MM.1S (cell line): ENCODE measurements at regions not wholly inside any gene's neighbourhood (a gene's known extent, or its start where the extent isn't known, plus 50 kb on each side); places are given as distances from the start of the nearest gene placed in this dataset.

Experiments
- DNase-seq: peaks from one replicate; pipeline ENCODE4 v3.0.0-alpha.2; 2015
- H2AFZ ChIP-seq: fragments of 300-600 bp; sonication (generic); 2 replicates; pipeline ENCODE4 v1.6.0; 2016; ENCODE audit warnings: antibody characterized with exemption, low read length
- H3F3A ChIP-seq: fragments of 300-600 bp; sonication (generic); 2 replicates; pipeline ENCODE4 v1.6.1; 2016; ENCODE audit warnings: mild to moderate bottlenecking, antibody characterized with exemption, low read length, moderate library complexity, mixed read lengths; ENCODE audit not compliant: insufficient read depth
- H3K27ac ChIP-seq: fragments of 300-600 bp; sonication (generic); 2 replicates; pipeline ENCODE4 v1.5.1; 2016; ENCODE audit warnings: mild to moderate bottlenecking, low read length
- H3K27me3 ChIP-seq: fragments of 300-600 bp; sonication (generic); replicated peaks from 2 replicates; pipeline ENCODE4 v1.6.0; 2016; ENCODE audit warnings: low read length; ENCODE audit not compliant: insufficient read depth
- H3K36me3 ChIP-seq: fragments of 300-600 bp; sonication (generic); replicated peaks from 2 replicates; pipeline ENCODE4 v1.6.1; 2016; ENCODE audit warnings: mild to moderate bottlenecking, low read length, mixed read lengths; ENCODE audit not compliant: insufficient read depth
- H3K4me1 ChIP-seq: fragments of 300-600 bp; sonication (generic); 2 replicates; pipeline ENCODE4 v1.6.1; 2016; ENCODE audit warnings: low read length, mixed read lengths
- H3K4me2 ChIP-seq: fragments of 300-600 bp; sonication (generic); 2 replicates; pipeline ENCODE4 v1.6.0; 2016; ENCODE audit warnings: low read depth, low read length
- H3K4me3 ChIP-seq: fragments of 300-600 bp; sonication (generic); 2 replicates; pipeline ENCODE4 v1.5.1; 2016; ENCODE audit warnings: low read length, mixed read lengths
- H3K79me2 ChIP-seq: fragments of 300-600 bp; sonication (generic); 2 replicates; pipeline ENCODE4 v1.6.1; 2016; ENCODE audit warnings: mixed run types, low read length, mixed read lengths
- H3K9ac ChIP-seq: fragments of 300-600 bp; sonication (generic); 2 replicates; pipeline ENCODE4 v1.6.1; 2016; ENCODE audit warnings: low read length, mixed read lengths
- H3K9me2 ChIP-seq: fragments of 300-600 bp; sonication (generic); replicated peaks from 2 replicates; pipeline ENCODE4 v1.6.1; 2016; ENCODE audit warnings: mild to moderate bottlenecking, low read length, mixed read lengths; ENCODE audit not compliant: insufficient read depth
- H3K9me3 ChIP-seq: fragments of 300-600 bp; sonication (generic); replicated peaks from 2 replicates; pipeline ENCODE4 v1.6.1; 2016; ENCODE audit warnings: mild to moderate bottlenecking, low read length, mixed read lengths; ENCODE audit not compliant: insufficient read depth
- H4K20me1 ChIP-seq: fragments of 300-600 bp; sonication (generic); 2 replicates; pipeline ENCODE4 v1.6.1; 2016; ENCODE audit warnings: mild to moderate bottlenecking, low read length, moderate library complexity, mixed read lengths; ENCODE audit not compliant: insufficient read depth
- CTCF ChIP-seq: fragments of 300-600 bp; sonication (generic); IDR thresholded peaks from 2 replicates; pipeline ENCODE4 v1.5.1; 2016; ENCODE audit warnings: antibody characterized with exemption, low read length, mixed read lengths
- EZH2 ChIP-seq: fragments of 300-600 bp; sonication (generic); optimal IDR thresholded peaks from 2 replicates; pipeline ENCODE3; 2017; ENCODE audit warnings: low read depth, mild to moderate bottlenecking, antibody characterized with exemption, low read length, mixed read lengths
- EZH2phosphoT487 ChIP-seq: fragments of 300-600 bp; sonication (generic); IDR thresholded peaks from 2 replicates; pipeline ENCODE4 v1.6.1; 2018; ENCODE audit warnings: antibody characterized with exemption, low read length

GRCh38 chr14:84806181-84806580 is 723.8 kb upstream of the FLRT2 start:
- DNase-seq: no peak
- Histone ChIP-seq H3K4me1 (no peaks in the 10 kb centered on the region), H3K27me3 (no peaks in the 10 kb centered on the region), H3K9me2 (no peaks in the 10 kb centered on the region), H3K27ac (no peak overlapping the region), H3F3A (no peaks in the 10 kb centered on the region), H3K79me2 (no peaks in the 10 kb centered on the region), H3K4me2 (no peak overlapping the region), H4K20me1 (no peaks in the 10 kb centered on the region), H3K9ac (no peak overlapping the region), H3K9me3 (no peaks in the 10 kb centered on the region), H3K36me3 (no peaks in the 10 kb centered on the region), H3K4me3 (no peak overlapping the region), H2AFZ (no peak overlapping the region)
- TF ChIP-seq EZH2 (no peak), EZH2phosphoT487 (no peak), CTCF (no peak)

- Histone ChIP-seq H3K4me3 (no peak overlapping the region), H3K9ac (no peak overlapping the region), H3K4me1 (no peaks in the 10 kb centered on the region), H3K79me2 (no peaks in the 10 kb centered on the region), H2AFZ (no peak overlapping the region), H3K4me2 (no peak overlapping the region), H3K9me3 (no peaks in the 10 kb centered on the region), H3K27ac (no peak overlapping the region), H3F3A (no peaks in the 10 kb centered on the region), H4K20me1 (no peaks in the 10 kb centered on the region), H3K9me2 (no peaks in the 10 kb centered on the region), H3K27me3 (no peaks in the 10 kb centered on the region), H3K36me3 (no peaks in the 10 kb centered on the region)
- no peak for DNase-seq
- TF ChIP-seq CTCF (no peak), EZH2 (no peak), EZH2phosphoT487 (no peak)
These were observed 723.3 kb upstream of the FLRT2 start for GRCh38 chr14:84806622-84807021.

- H2AFZ ChIP-seq: no peak overlapping the region
- H3K27ac ChIP-seq: no peak overlapping the region
- DNase-seq: no peak
- no peaks in the 10 kb centered on the region for H3K9me3 ChIP-seq
- H3K4me1 ChIP-seq: no peaks in the 10 kb centered on the region
- H3K27me3 ChIP-seq: no peaks in the 10 kb centered on the region
- H3K9me2 ChIP-seq: no peaks in the 10 kb centered on the region
- H3K4me3 ChIP-seq: no peak overlapping the region
- no peaks in the 10 kb centered on the region for H3K36me3 ChIP-seq
- no peak for TF ChIP-seq CTCF
- no peaks in the 10 kb centered on the region for H3K79me2 ChIP-seq
- no peaks in the 10 kb centered on the region for H4K20me1 ChIP-seq
- no peaks in the 10 kb centered on the region for H3F3A ChIP-seq
- H3K9ac ChIP-seq: no peak overlapping the region
- H3K4me2 ChIP-seq: no peak overlapping the region
These were observed 722.3 kb upstream of the FLRT2 start for GRCh38 chr14:84807673-84808072.

- H3F3A ChIP-seq: no peaks in the 10 kb centered on the region
- no peaks in the 10 kb centered on the region for H3K27me3 ChIP-seq
- no peak overlapping the region for H3K4me3 ChIP-seq
- H3K4me2 ChIP-seq: no peak overlapping the region
- H3K9ac ChIP-seq: no peak overlapping the region
- H3K9me3 ChIP-seq: no peaks in the 10 kb centered on the region
- H2AFZ ChIP-seq: no peak overlapping the region
- no peaks in the 10 kb centered on the region for H3K36me3 ChIP-seq
- H3K4me1 ChIP-seq: no peaks in the 10 kb centered on the region
- H3K79me2 ChIP-seq: no peaks in the 10 kb centered on the region
- no peaks in the 10 kb centered on the region for H3K9me2 ChIP-seq
- H4K20me1 ChIP-seq: no peaks in the 10 kb centered on the region
- DNase-seq: no peak
- H3K27ac ChIP-seq: no peak overlapping the region
- TF ChIP-seq CTCF: no peak
- TF ChIP-seq EZH2phosphoT487: no peak
- TF ChIP-seq EZH2: no peak
These were observed 720.8 kb upstream of the FLRT2 start for GRCh38 chr14:84809158-84809557.
